ENCODE measurements at regions not wholly inside any gene's neighbourhood (a gene's known extent, or its start where the extent isn't known, plus 50 kb on each side); places are given as distances from the start of the nearest gene placed in this dataset.

DNA sequence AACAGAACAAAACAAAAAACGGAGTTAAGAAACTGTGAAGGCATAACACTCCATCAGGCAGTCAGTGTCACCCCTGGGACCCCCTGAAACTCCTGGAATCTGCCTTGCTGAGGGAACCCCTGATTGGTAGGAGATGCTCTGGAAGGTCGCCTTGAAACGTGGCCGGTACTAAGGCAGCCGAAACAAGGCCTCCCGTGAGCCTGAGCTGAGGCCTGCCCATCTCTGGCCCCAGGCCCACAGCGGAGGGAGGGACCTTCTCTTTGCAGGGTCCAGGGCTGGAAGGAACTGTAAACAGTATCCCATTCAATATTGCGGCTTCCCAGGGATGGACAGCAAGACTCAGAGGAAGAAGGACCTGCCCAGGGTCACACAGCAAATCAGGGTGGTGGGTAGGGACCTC lies 155.7 kb downstream of the INHBB start:
- no peaks in the 10 kb centered on the region for H3K9me3 ChIP-seq
- H3K4me1 ChIP-seq, result peaks cover 0 to 20% (median 8%) of the 10 kb centered on the region in 4 donors
- no peak overlapping the region for H3K27ac ChIP-seq
- TF ChIP-seq, protein P1, sequence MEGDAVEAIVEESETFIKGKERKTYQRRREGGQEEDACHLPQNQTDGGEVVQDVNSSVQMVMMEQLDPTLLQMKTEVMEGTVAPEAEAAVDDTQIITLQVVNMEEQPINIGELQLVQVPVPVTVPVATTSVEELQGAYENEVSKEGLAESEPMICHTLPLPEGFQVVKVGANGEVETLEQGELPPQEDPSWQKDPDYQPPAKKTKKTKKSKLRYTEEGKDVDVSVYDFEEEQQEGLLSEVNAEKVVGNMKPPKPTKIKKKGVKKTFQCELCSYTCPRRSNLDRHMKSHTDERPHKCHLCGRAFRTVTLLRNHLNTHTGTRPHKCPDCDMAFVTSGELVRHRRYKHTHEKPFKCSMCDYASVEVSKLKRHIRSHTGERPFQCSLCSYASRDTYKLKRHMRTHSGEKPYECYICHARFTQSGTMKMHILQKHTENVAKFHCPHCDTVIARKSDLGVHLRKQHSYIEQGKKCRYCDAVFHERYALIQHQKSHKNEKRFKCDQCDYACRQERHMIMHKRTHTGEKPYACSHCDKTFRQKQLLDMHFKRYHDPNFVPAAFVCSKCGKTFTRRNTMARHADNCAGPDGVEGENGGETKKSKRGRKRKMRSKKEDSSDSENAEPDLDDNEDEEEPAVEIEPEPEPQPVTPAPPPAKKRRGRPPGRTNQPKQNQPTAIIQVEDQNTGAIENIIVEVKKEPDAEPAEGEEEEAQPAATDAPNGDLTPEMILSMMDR (IDR thresholded peaks at IDR 0.05), result no peak
- TF ChIP-seq POLR2A (IDR thresholded peaks at IDR 0.05), result no peak
- H3K27me3 ChIP-seq, result no peaks in the 10 kb centered on the region
- WGBS (ENCODE audit: insufficient coverage, low coverage, low lambda C conversion rate, missing lambda C conversion rate), result 71% methylated on average over 1 of the region's 8 CpGs
- DNase-seq (peak in 1 of 3 donors; percentile 40), ATAC-seq (no peak)
- no peak overlapping the region for H3K4me3 ChIP-seq
- H3K36me3 ChIP-seq, result no peaks in the 10 kb centered on the region
- intact Hi-C loops (cut with DNase I), result loop anchor here in 1 of 2 donors (10.0 kb wide), 1 partner anchor 157 kb away; the partner anchor contains the start of gene INHBB

- H3K27ac ChIP-seq, result no peak overlapping the region
- H3K27me3 ChIP-seq, result no peaks in the 10 kb centered on the region
- no peaks in the 10 kb centered on the region for H3K36me3 ChIP-seq
- peaks cover 0 to 20% (median 8%) of the 10 kb centered on the region in 4 donors for H3K4me1 ChIP-seq
- WGBS (ENCODE audit: insufficient coverage, low coverage, low lambda C conversion rate, missing lambda C conversion rate), result 96% methylated on average over 4 of the region's 6 CpGs
- no peak overlapping the region for H3K4me3 ChIP-seq
- TF ChIP-seq, protein P1 (IDR thresholded peaks at IDR 0.05), result no peak
- no peak for TF ChIP-seq POLR2A (IDR thresholded peaks at IDR 0.05)
- no peaks in the 10 kb centered on the region for H3K9me3 ChIP-seq
- ATAC-seq, result no peak
- intact Hi-C loops (cut with DNase I), result loop anchor here in 1 of 2 donors (10.0 kb wide), 1 partner anchor 158 kb away; the partner anchor contains the start of gene INHBB
- DNase-seq, result no peak
Observed at GRCh38 chr2:120502357-120502756, 156.4 kb downstream of the INHBB start.

GRCh38 chr2:120502761-120503160 lies 156.8 kb downstream of the INHBB start:
- no peak for TF ChIP-seq POLR2A (IDR thresholded peaks at IDR 0.05)
- TF ChIP-seq, protein P1 (IDR thresholded peaks at IDR 0.05), result no peak
- DNase-seq (peak in 1 of 3 donors; percentile 29), ATAC-seq (no peak)
- Histone ChIP-seq H3K36me3 (no peaks in the 10 kb centered on the region), H3K9me3 (no peaks in the 10 kb centered on the region), H3K4me1 (peaks cover 0 to 22% (median 8%) of the 10 kb centered on the region in 4 donors), H3K4me3 (no peak overlapping the region), H3K27ac (no peak overlapping the region), H3K27me3 (no peaks in the 10 kb centered on the region)
- no CpG with 5 or more reads among the region's 2 CpGs for WGBS (ENCODE audit: insufficient coverage, low coverage, low lambda C conversion rate, missing lambda C conversion rate)
- intact Hi-C loops (cut with DNase I), result loop anchor here in 1 of 2 donors (10.0 kb wide), 1 partner anchor 158 kb away; the partner anchor contains the start of gene INHBB

DNA sequence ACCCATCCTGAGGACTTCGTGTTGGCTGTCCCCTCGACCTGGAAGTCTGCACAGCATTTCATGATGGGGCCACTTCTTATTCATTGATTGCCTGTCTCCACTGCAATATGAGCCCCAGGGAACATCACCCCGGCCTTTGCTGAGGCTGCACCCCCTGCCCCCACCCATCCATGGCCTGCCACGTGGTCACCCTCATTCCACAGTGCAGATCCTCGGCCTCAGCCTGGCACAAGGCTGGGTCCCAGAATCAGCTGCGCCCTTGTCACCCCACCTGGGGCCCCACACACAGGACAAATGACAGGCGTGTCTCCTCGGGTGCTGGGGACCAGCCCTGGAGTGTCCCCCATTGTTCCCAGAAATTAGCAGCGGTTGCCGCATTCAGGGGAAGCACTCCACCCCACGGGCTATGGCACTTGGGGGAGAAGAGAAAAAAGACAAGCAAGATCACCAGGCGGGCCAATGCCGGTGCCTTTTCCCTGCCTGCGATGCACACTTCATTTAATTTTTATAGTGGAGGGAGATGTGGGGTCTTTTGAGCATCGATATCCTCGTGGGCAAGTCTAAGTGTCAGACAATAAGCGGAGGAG lies 157.4 kb downstream of the INHBB start:
- Histone ChIP-seq H3K27me3 (no peaks in the 10 kb centered on the region), H3K4me3 (no peak overlapping the region), H3K27ac (peak overlapping the region in 2 of 3 donors; percentile 50 to 84), H3K4me1 (peaks cover 0 to 25% (median 8%) of the 10 kb centered on the region in 4 donors), H3K36me3 (no peaks in the 10 kb centered on the region), H3K9me3 (no peaks in the 10 kb centered on the region)
- DNase-seq (peak in 1 of 3 donors; percentile 53), ATAC-seq (no peak)
- no peak for TF ChIP-seq POLR2A (IDR thresholded peaks at IDR 0.05)
- TF ChIP-seq, protein P1 (IDR thresholded peaks at IDR 0.05), result no peak
- intact Hi-C loops (cut with DNase I), result loop anchor here in 1 of 2 donors (10.0 kb wide), 1 partner anchor 158 kb away; the partner anchor contains the start of gene INHBB
- 60% methylated on average over 9 of the region's 17 CpGs for WGBS (ENCODE audit: insufficient coverage, low coverage, low lambda C conversion rate, missing lambda C conversion rate)
